Hepatocyte (in vitro differentiated cells): ENCODE measurements at regions not wholly inside any gene's neighbourhood (a gene's known extent, or its start where the extent isn't known, plus 50 kb on each side); places are given as distances from the start of the nearest gene placed in this dataset.

Experiments used
- DNase-seq: peaks from one replicate; pipeline ENCODE4 v3.0.0-alpha.2; 2016; ENCODE audit warnings: low spot score
- H2AFZ ChIP-seq: fragments of 200-600 bp; sonication (generic); 2 replicates; pipeline ENCODE4 v1.6.0; 2016; ENCODE audit warnings: antibody characterized with exemption, mild to moderate bottlenecking
- H3K27ac ChIP-seq: fragments of 200-600 bp; sonication (generic); 2 replicates; pipeline ENCODE4 v1.5.1; 2016; ENCODE audit warnings: mild to moderate bottlenecking
- H3K27me3 ChIP-seq: fragments of 200-600 bp; sonication (generic); 2 replicates; pipeline ENCODE4 v1.6.1; 2016
- H3K36me3 ChIP-seq: fragments of 200-600 bp; sonication (generic); replicated peaks from 2 replicates; pipeline ENCODE4 v1.5.1; 2016; ENCODE audit warnings: low read depth; ENCODE audit not compliant: insufficient read depth
- H3K4me1 ChIP-seq: fragments of 200-600 bp; sonication (generic); 2 replicates; pipeline ENCODE4 v1.5.1; 2016; ENCODE audit warnings: mild to moderate bottlenecking, moderate library complexity; ENCODE audit not compliant: insufficient read depth
- H3K4me2 ChIP-seq: fragments of 200-600 bp; sonication (generic); 2 replicates; pipeline ENCODE4 v1.6.0; 2016
- H3K4me3 ChIP-seq: fragments of 200-600 bp; sonication (generic); 2 replicates; pipeline ENCODE4 v1.5.1; 2016; ENCODE audit warnings: mild to moderate bottlenecking
- H3K79me2 ChIP-seq: fragments of 200-600 bp; sonication (generic); 2 replicates; pipeline ENCODE4 v1.6.0; 2017; ENCODE audit warnings: mild to moderate bottlenecking
- H3K9me2 ChIP-seq: fragments of 200-600 bp; sonication (generic); replicated peaks from 2 replicates; pipeline ENCODE4 v1.6.0; 2017; ENCODE audit warnings: mild to moderate bottlenecking; ENCODE audit not compliant: insufficient read depth
- H3K9me3 ChIP-seq: fragments of 200-600 bp; sonication (generic); 2 replicates; pipeline ENCODE4 v1.5.1; 2016; ENCODE audit warnings: low read depth, mild to moderate bottlenecking
- H4K20me1 ChIP-seq: fragments of 200-600 bp; sonication (generic); 2 replicates; pipeline ENCODE4 v1.6.0; 2016; ENCODE audit warnings: mild to moderate bottlenecking; ENCODE audit not compliant: insufficient read depth, poor library complexity, severe bottlenecking
- CTCF ChIP-seq: fragments of 200-600 bp; sonication (generic); IDR thresholded peaks from 2 replicates; pipeline ENCODE4 v1.5.1; 2016; ENCODE audit warnings: antibody characterized with exemption, mild to moderate bottlenecking; ENCODE audit not compliant: poor library complexity
- EZH2 ChIP-seq: fragments of 200-600 bp; sonication (generic); IDR thresholded peaks from 2 replicates; pipeline ENCODE4 v1.6.1; 2016; ENCODE audit warnings: antibody characterized with exemption, mild to moderate bottlenecking, borderline replicate concordance
- EZH2phosphoT487 ChIP-seq: fragments of 200-600 bp; sonication (generic); IDR thresholded peaks from one replicate; pipeline ENCODE4 v1.6.1; 2018; ENCODE audit warnings: antibody characterized with exemption, mild to moderate bottlenecking, low read depth, moderate library complexity; ENCODE audit not compliant: unreplicated experiment, severe bottlenecking
- WGBS: methylation state at CpG from one replicate; pipeline ENCODE4 v1.1.6; 2016; ENCODE audit warnings: low lambda C conversion rate; ENCODE audit errors: missing lambda C conversion rate; 5-methylcytosine and 5-hydroxymethylcytosine counted together

- Histone ChIP-seq H3K79me2 (no peaks in the 10 kb centered on the region), H3K4me3 (no peak overlapping the region), H3K36me3 (no peaks in the 10 kb centered on the region), H3K4me1 (no peaks in the 10 kb centered on the region), H3K9me2 (no peaks in the 10 kb centered on the region), H3K27me3 (no peaks in the 10 kb centered on the region), H3K27ac (no peak overlapping the region), H3K4me2 (no peak overlapping the region), H2AFZ (no peak overlapping the region), H3K9me3 (no peaks in the 10 kb centered on the region), H4K20me1 (no peaks in the 10 kb centered on the region)
- no peak for DNase-seq
- TF ChIP-seq EZH2phosphoT487 (no peak), CTCF (no peak)
- WGBS, result 53% methylated on average over 2 of the region's 2 CpGs
These were observed 217.6 kb downstream of the PRR32 start for GRCh38 chrX:127037159-127037558.

GRCh38 chrX:127038065-127038464 is 218.5 kb downstream of the PRR32 start:
- Histone ChIP-seq H3K9me2 (no peaks in the 10 kb centered on the region), H3K27ac (no peak overlapping the region), H4K20me1 (no peaks in the 10 kb centered on the region), H2AFZ (no peak overlapping the region), H3K79me2 (no peaks in the 10 kb centered on the region), H3K9me3 (no peaks in the 10 kb centered on the region), H3K27me3 (no peaks in the 10 kb centered on the region), H3K4me3 (no peak overlapping the region), H3K4me1 (no peaks in the 10 kb centered on the region), H3K36me3 (no peaks in the 10 kb centered on the region), H3K4me2 (no peak overlapping the region)
- no peak for DNase-seq
- TF ChIP-seq CTCF, result peak; percentile 33
- no peak for TF ChIP-seq EZH2
- WGBS, result 27% methylated on average over 1 of the region's 1 CpG

GRCh38 chrX:127057891-127058619 is 238.5 kb downstream of the PRR32 start:
- Histone ChIP-seq H3K9me3 (no peaks in the 10 kb centered on the region), H2AFZ (no peak overlapping the region), H3K4me2 (no peak overlapping the region), H3K79me2 (no peaks in the 10 kb centered on the region), H3K27ac (no peak overlapping the region), H3K9me2 (no peaks in the 10 kb centered on the region), H3K36me3 (no peaks in the 10 kb centered on the region), H3K4me3 (no peak overlapping the region), H3K27me3 (no peaks in the 10 kb centered on the region), H4K20me1 (no peaks in the 10 kb centered on the region), H3K4me1 (no peaks in the 10 kb centered on the region)
- no peak for DNase-seq
- 63% methylated on average over 3 of the region's 3 CpGs for WGBS
- no peak for TF ChIP-seq CTCF
- TF ChIP-seq EZH2, result no peak
- no peak for TF ChIP-seq EZH2phosphoT487

- no peaks in the 10 kb centered on the region for H3K27me3 ChIP-seq
- H3K36me3 ChIP-seq, result no peaks in the 10 kb centered on the region
- no peaks in the 10 kb centered on the region for H3K4me1 ChIP-seq
- no peak for TF ChIP-seq EZH2
- 84% methylated on average over 2 of the region's 2 CpGs for WGBS
- H3K79me2 ChIP-seq, result no peaks in the 10 kb centered on the region
- no peak overlapping the region for H3K4me2 ChIP-seq
- no peaks in the 10 kb centered on the region for H4K20me1 ChIP-seq
- H3K9me3 ChIP-seq, result no peaks in the 10 kb centered on the region
- H3K9me2 ChIP-seq, result no peaks in the 10 kb centered on the region
- H2AFZ ChIP-seq, result no peak overlapping the region
- H3K27ac ChIP-seq, result no peak overlapping the region
- no peak for DNase-seq
- H3K4me3 ChIP-seq, result no peak overlapping the region
These were observed 266.4 kb downstream of the PRR32 start for GRCh38 chrX:127085939-127086338.
